HepG2 (cell line): ENCODE measurements at regions not wholly inside any gene's neighbourhood (a gene's known extent, or its start where the extent isn't known, plus 50 kb on each side); places are given as distances from the start of the nearest gene placed in this dataset.

Experiments
- ATAC-seq: fragments of 200-7000 bp; cut with Tn5 transposase; 3 replicates; pipeline ENCODE4 v1.9.1; 2020; ENCODE audit warnings: mild to moderate bottlenecking, moderate library complexity
- BruUV-seq: library from RNA; stranded (reverse); fragments of 400-500 nt; replicated peaks from 2 replicates; lab custom pipeline; 2021; lab: Mats Ljungman, UMichigan
- CTCF ChIA-PET: fragments of 300-600 bp; formaldehyde crosslinking; extraction: SDS; loops from one replicate; lab custom pipeline; 2021; ENCODE audit warnings: low total read pairs, inconsistent platforms, low intra/inter-chr PET ratio; lab: Yijun Ruan, JAX
- POLR2A ChIA-PET: fragments of 350-600 bp; sonication (Branson Sonifier 250); formaldehyde crosslinking; loops from one replicate; lab custom pipeline; 2020; ENCODE audit warnings: antibody characterized with exemption, inconsistent platforms; lab: Yijun Ruan, JAX
- DNase-seq: peaks from one replicate; pipeline ENCODE4 v3.0.0-alpha.2; 2015; ENCODE audit warnings: low spot score
- FAIRE-seq: peaks from 3 replicates; lab custom pipeline; 2011; peaks lifted over from hg19 to GRCh38; lab: Jason Lieb, UNC
- H2AFZ ChIP-seq: one replicate; pipeline ENCODE4 v1.6.1; 2011; ENCODE audit warnings: low read length, inconsistent platforms
- H3K27ac ChIP-seq: fragments of 300-600 bp; 3 replicates; pipeline ENCODE4 v1.8.0; 2011; ENCODE audit warnings: mixed run types, mild to moderate bottlenecking, mixed read lengths, low read length, inconsistent platforms; ENCODE audit not compliant: insufficient read depth; ENCODE audit errors: extremely low read length
- H3K27me3 ChIP-seq, 2 experiments: fragments of 200-600 bp in 1 of 2; 2 replicates in 1 of 2; 3 replicates in 1 of 2; pipeline versions ENCODE4 v1.6.0 to v1.8.0; 2011; ENCODE audit warnings: low read length in 2 of 2, mild to moderate bottlenecking in 2 of 2, moderate library complexity in 2 of 2, inconsistent platforms in 1 of 2; ENCODE audit not compliant: insufficient read depth in 2 of 2, control insufficient read depth in 1 of 2
- H3K36me3 ChIP-seq, 2 experiments: fragments of 200-600 bp in 1 of 2; replicated peaks in 1 of 2; 2 replicates in 1 of 2; 3 replicates in 1 of 2; pipeline versions ENCODE4 v1.5.1 to v1.8.0; 2011; ENCODE audit warnings: low read length in 2 of 2, inconsistent platforms in 1 of 2; ENCODE audit not compliant: insufficient read depth in 2 of 2, control insufficient read depth in 1 of 2
- H3K4me1 ChIP-seq: 2 replicates; pipeline ENCODE4 v1.5.1; 2012; ENCODE audit warnings: low read length, inconsistent platforms; ENCODE audit not compliant: insufficient read depth
- H3K4me2 ChIP-seq: 2 replicates; pipeline ENCODE4 v1.6.0; 2011; ENCODE audit warnings: low read depth, low read length, inconsistent platforms
- H3K4me3 ChIP-seq, 3 experiments: fragments of 200-600 bp in 1 of 3; sonication (generic), shearing (Covaris generic) in 1 of 3; replicated peaks in 1 of 3; 2 replicates each; pipeline ENCODE4 v1.5.1; 2011 to 2016; ENCODE audit warnings: low read length in 3 of 3, inconsistent platforms in 2 of 3, low read depth in 2 of 3, mild to moderate bottlenecking in 2 of 3, control low read depth in 1 of 3, mixed read lengths in 1 of 3; ENCODE audit not compliant: insufficient read depth in 1 of 3
- H3K79me2 ChIP-seq: one replicate; pipeline ENCODE4 v1.6.1; 2011; ENCODE audit warnings: low read length, inconsistent platforms; ENCODE audit not compliant: insufficient read depth
- H3K9ac ChIP-seq: 2 replicates; pipeline ENCODE4 v1.6.0; 2011; ENCODE audit warnings: mild to moderate bottlenecking, low read depth, low read length, inconsistent platforms; ENCODE audit not compliant: insufficient read depth
- H3K9me3 ChIP-seq: 2 replicates; pipeline ENCODE4 v1.5.1; 2012; ENCODE audit warnings: mild to moderate bottlenecking, low read length
- H4K20me1 ChIP-seq: 2 replicates; pipeline ENCODE4 v1.6.0; 2011; ENCODE audit warnings: inconsistent platforms, mild to moderate bottlenecking, low read length, moderate library complexity; ENCODE audit not compliant: insufficient read depth
- ARNT ChIP-seq: fragments of 450-650 bp; IDR thresholded peaks from 2 replicates; pipeline ENCODE4 v1.6.1; 2017
- CSRNP1 ChIP-seq: sonication (generic); formaldehyde crosslinking; IDR thresholded peaks from 2 replicates; pipeline ENCODE4 v1.8.1; 2023; ENCODE audit warnings: mild to moderate bottlenecking, missing genetic modification reagents
- DMAP1 ChIP-seq: IDR thresholded peaks from 2 replicates; pipeline ENCODE4 v1.6.1; 2016
- FOSL1 ChIP-seq: sonication (generic); formaldehyde crosslinking; IDR thresholded peaks from 2 replicates; pipeline ENCODE4 v1.9.0; 2021; ENCODE audit warnings: missing genetic modification reagents, borderline replicate concordance
- GMEB2 ChIP-seq: IDR thresholded peaks from 2 replicates; pipeline ENCODE4 v1.6.1; 2016; ENCODE audit warnings: missing biosample characterization, missing genetic modification reagents, low read depth
- HNRNPL ChIP-seq: fragments of 200-400 bp; formaldehyde crosslinking; IDR thresholded peaks from 2 replicates; pipeline ENCODE4 v1.6.1; 2017; ENCODE audit warnings: mild to moderate bottlenecking, low read depth, low read length
- IRF9 ChIP-seq: sonication (generic); formaldehyde crosslinking; IDR thresholded peaks from 2 replicates; pipeline ENCODE4 v1.8.0; 2022; ENCODE audit warnings: missing genetic modification reagents, mild to moderate bottlenecking, borderline replicate concordance
- MYC ChIP-seq: sonication (generic); formaldehyde crosslinking; IDR thresholded peaks from 2 replicates; pipeline ENCODE4 v1.9.0; 2021; ENCODE audit warnings: missing genetic modification reagents, borderline replicate concordance
- NR2C2 ChIP-seq: sonication (generic); formaldehyde crosslinking; IDR thresholded peaks from 2 replicates; pipeline ENCODE4 v1.4.0; 2020; ENCODE audit warnings: missing genetic modification reagents, mild to moderate bottlenecking, moderate library complexity, borderline replicate concordance
- NRL ChIP-seq: sonication (generic); formaldehyde crosslinking; IDR thresholded peaks from 2 replicates; pipeline ENCODE4 v1.5.0; 2020; ENCODE audit warnings: missing genetic modification reagents, mild to moderate bottlenecking, moderate library complexity, borderline replicate concordance
- SIX1 ChIP-seq: sonication (generic); formaldehyde crosslinking; IDR thresholded peaks from 2 replicates; pipeline ENCODE4 v1.4.0; 2020; ENCODE audit warnings: missing genetic modification reagents, borderline replicate concordance
- TBX3 ChIP-seq: fragments of 450-650 bp; IDR thresholded peaks from 2 replicates; pipeline ENCODE4 v1.6.1; 2017; ENCODE audit warnings: antibody characterized with exemption, mild to moderate bottlenecking, inconsistent platforms, borderline replicate concordance
- ZBTB26 ChIP-seq: IDR thresholded peaks from 2 replicates; pipeline ENCODE4 v1.6.1; 2016; ENCODE audit warnings: missing compliant biosample characterization, missing genetic modification reagents, borderline replicate concordance
- ZBTB34 ChIP-seq: sonication (generic); formaldehyde crosslinking; IDR thresholded peaks from 2 replicates; pipeline ENCODE4 v1.8.0; 2022; ENCODE audit warnings: mild to moderate bottlenecking, missing genetic modification reagents
- ZNF333 ChIP-seq: sonication (generic); formaldehyde crosslinking; IDR thresholded peaks from 2 replicates; pipeline ENCODE4 v1.4.0; 2020; ENCODE audit warnings: mild to moderate bottlenecking, missing genetic modification reagents, borderline replicate concordance
- ZNF557 ChIP-seq: sonication (generic); formaldehyde crosslinking; IDR thresholded peaks from 2 replicates; pipeline ENCODE4 v1.4.0; 2020; ENCODE audit warnings: missing genetic modification reagents
- ZNF607 ChIP-seq: sonication (generic); formaldehyde crosslinking; IDR thresholded peaks from 2 replicates; pipeline ENCODE4 v1.5.1; 2020; ENCODE audit warnings: missing genetic modification reagents, mild to moderate bottlenecking, borderline replicate concordance
- WGBS: methylation state at CpG from one replicate; pipeline ENCODE4 v1.1.6; 2017; ENCODE audit warnings: low lambda C conversion rate; 5-methylcytosine and 5-hydroxymethylcytosine counted together
- in situ Hi-C: cut with HindIII; loops from 2 replicates; pipeline ENCODE4 v1.10.0; 2017; ENCODE audit warnings: low pct_unique_long_range_greater_than_20kb; ENCODE audit not compliant: extremely low pct_ligation_motif_present
- intact Hi-C: fragments of 100-400 bp; cut with micrococcal nuclease; formaldehyde crosslinking; loops from one replicate; pipeline ENCODE4 v1.10.0; 2022; ENCODE audit not compliant: unreplicated experiment

GRCh38 chr1:57820356-57821095, 396.7 kb upstream of the DAB1 start (continued):
- TF ChIP-seq GMEB2 (CRISPR knock-in tag) (no peak), CSRNP1 (CRISPR knock-in tag) (no peak), MYC (CRISPR knock-in tag) (no peak)

DNA sequence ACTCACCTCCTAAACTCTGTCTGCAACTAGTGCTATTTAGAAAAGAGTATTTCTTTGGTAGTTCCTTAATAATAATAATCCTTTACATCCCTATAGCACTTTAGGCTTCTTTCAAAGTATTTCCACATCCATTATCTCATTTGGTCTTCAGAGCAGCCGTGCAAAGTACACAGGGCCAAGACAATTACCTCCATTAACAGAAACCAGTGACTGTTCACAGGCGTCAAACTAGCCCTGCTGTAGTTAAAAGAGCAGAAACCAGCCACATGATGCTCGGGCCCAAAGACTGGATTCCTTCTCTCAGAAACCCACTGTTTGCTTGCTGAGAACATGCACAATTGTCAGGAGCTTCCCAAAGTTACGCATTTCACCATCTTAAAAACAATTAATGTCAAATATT, 396.0 kb upstream of the DAB1 start:
- H3K9me3 ChIP-seq = no peaks in the 10 kb centered on the region
- no peak overlapping the region for H3K27ac ChIP-seq
- no peak overlapping the region for H3K4me2 ChIP-seq
- no peaks in the 10 kb centered on the region for H4K20me1 ChIP-seq
- POLR2A ChIA-PET = no interaction called here
- H3K4me1 ChIP-seq = no peaks in the 10 kb centered on the region
- no peak overlapping the region for H3K9ac ChIP-seq
- no peak for DNase-seq
- in situ Hi-C loops = no loop called here
- no peak for ATAC-seq
- CTCF ChIA-PET = no interaction called here
- 1% methylated on average over 4 of the region's 4 CpGs for WGBS
- H3K36me3 ChIP-seq = no peaks in the 10 kb centered on the region
- no TSS peak for BruUV-seq
- no peak overlapping the region for H3K4me3 ChIP-seq
- no peak for FAIRE-seq
- H2AFZ ChIP-seq = no peak overlapping the region
- H3K27me3 ChIP-seq = no peaks in the 10 kb centered on the region
- intact Hi-C loops = no loop called here
- H3K79me2 ChIP-seq = no peaks in the 10 kb centered on the region
- no peak for TF ChIP-seq SIX1 (CRISPR knock-in tag)
- TF ChIP-seq NRL = no peak
- no peak for TF ChIP-seq TBX3
- no peak for TF ChIP-seq ZNF557
- TF ChIP-seq FOSL1 (CRISPR knock-in tag) = no peak
- TF ChIP-seq IRF9 = no peak
- no peak for TF ChIP-seq DMAP1
- TF ChIP-seq ZNF607 (CRISPR knock-in tag) = no peak
- no peak for TF ChIP-seq NR2C2 (CRISPR knock-in tag)
- TF ChIP-seq ZBTB34 (CRISPR knock-in tag) = no peak
- no peak for TF ChIP-seq ZBTB26 (CRISPR knock-in tag)
- TF ChIP-seq HNRNPL = no peak
- TF ChIP-seq ARNT = no peak
- TF ChIP-seq ZNF333 (CRISPR knock-in tag) = no peak
